ENCODE measurements at regions not wholly inside any gene's neighbourhood (a gene's known extent, or its start where the extent isn't known, plus 50 kb on each side); places are given as distances from the start of the nearest gene placed in this dataset.

GRCh38 chr2:134181219-134181618 is 72.7 kb upstream of the MGAT5 start:
- H3K18ac ChIP-seq (ENCODE audit: low read depth, low read length), result no peak overlapping the region
- no peak overlapping the region for H2BK5ac ChIP-seq (ENCODE audit: low read depth, low read length, poor library complexity, severe bottlenecking)
- no peak overlapping the region for H4K8ac ChIP-seq (ENCODE audit: low read depth in 2 of 2, low read length in 2 of 2)
- dilution Hi-C loops (cut with HindIII; ENCODE audit: low sequenced_read_pairs, unreplicated experiment) (no loop called here), intact Hi-C loops (cut with micrococcal nuclease) (no loop called here), in situ Hi-C loops (cut with MboI; ENCODE audit: low sequenced_read_pairs) (no loop called here)
- no peak for DNase-seq
- WGBS, 2 experiments (ENCODE audit: extremely low coverage in 2 of 2, insufficient read length in 1 of 2), result no CpG with 5 or more reads among the region's 5 CpGs
- peaks cover 11% of the 10 kb centered on the region for H3K4me1 ChIP-seq (ENCODE audit: control insufficient read depth, insufficient read depth, low read length)
- no peak overlapping the region for H3K4me2 ChIP-seq (ENCODE audit: low read depth, low read length)
- POLR2A ChIA-PET (ENCODE audit: unreplicated experiment), result no interaction called here
- H3K4me3 ChIP-seq (ENCODE audit: insufficient read depth, low read depth, low read length), result no peak overlapping the region
- H3K56ac ChIP-seq (ENCODE audit: extremely low read depth, insufficient read depth, low read length), result no peak overlapping the region
- no peak overlapping the region for H2BK15ac ChIP-seq (ENCODE audit: low read depth, low read length)
- no TSS peak for BruUV-seq (replicated peaks)
- H3K9me3 ChIP-seq (ENCODE audit: control insufficient read depth, insufficient read depth, low read length), result no peaks in the 10 kb centered on the region
- CTCF ChIA-PET, result interaction anchor here (1.3 kb wide), 1 partner anchor 9 kb away, joined by 3 read pairs; no protein-coding TSS in a partner anchor
- TF ChIP-seq RCOR1 (IDR thresholded peaks at IDR 0.05; ENCODE audit: insufficient replicate concordance, low read length) (no peak), FOS (IDR thresholded peaks at IDR 0.05; ENCODE audit: low read depth, low read length) (no peak), USF2 (IDR thresholded peaks at IDR 0.05; ENCODE audit: low read depth, low read length) (no peak), ELK1 (IDR thresholded peaks at IDR 0.05; ENCODE audit: borderline replicate concordance, low read depth, low read length) (no peak)
- peaks cover 2% of the 10 kb centered on the region; the same call in 1 of the 2 replicates for H3K36me3 ChIP-seq (ENCODE audit: control insufficient read depth, insufficient read depth, low read length)
- H2BK120ac ChIP-seq (ENCODE audit: low read depth, low read length), result no peak overlapping the region
- H2AK5ac ChIP-seq (ENCODE audit: low read depth, low read length), result no peak overlapping the region
- no peak overlapping the region for H2AK9ac ChIP-seq (replicated peaks; ENCODE audit: low read depth, low read length, poor library complexity)
- peaks cover 60 to 88% of the 10 kb centered on the region in 2 experiments for H3K79me1 ChIP-seq (ENCODE audit: low read depth in 1 of 2, low read length in 2 of 2)
- H3K4ac ChIP-seq (ENCODE audit: low read depth, low read length), result no peak overlapping the region
- H3K27me3 ChIP-seq (ENCODE audit: control insufficient read depth, insufficient read depth, low read length), result no peaks in the 10 kb centered on the region
- H3K9ac ChIP-seq (ENCODE audit: low read depth, low read length), result no peak overlapping the region
- peaks cover 78% of the 10 kb centered on the region for H4K20me1 ChIP-seq (ENCODE audit: insufficient read depth, low read length)
- H3K27ac ChIP-seq (ENCODE audit: insufficient read depth, low read length), result no peak overlapping the region
- H3K23ac ChIP-seq (ENCODE audit: low read depth, low read length), result no peak overlapping the region; the same call in 1 of the 2 replicates
- H2BK20ac ChIP-seq (ENCODE audit: low read depth, low read length), result no peak overlapping the region
- no peak for ATAC-seq (ENCODE audit: low read depth)
- no peak overlapping the region for H3K14ac ChIP-seq (replicated peaks; ENCODE audit: low read depth, low read length)
- H3K9me1 ChIP-seq (ENCODE audit: insufficient read depth, low read length), result peaks cover 25% of the 10 kb centered on the region
- no peak overlapping the region for H4K91ac ChIP-seq (ENCODE audit: insufficient read depth, low read depth, low read length)
- no peak overlapping the region for H2AFZ ChIP-seq (replicated peaks; ENCODE audit: low read length, poor library complexity)
- H4K5ac ChIP-seq (ENCODE audit: low read depth, low read length), result no peak overlapping the region
